SK-N-MC (cell line): ENCODE measurements at regions not wholly inside any gene's neighbourhood (a gene's known extent, or its start where the extent isn't known, plus 50 kb on each side); places are given as distances from the start of the nearest gene placed in this dataset.
"Not testable (repeated sequence)": the region's sequence is repeated elsewhere in the genome, so short reads cannot be mapped to it uniquely, and the experiment has no call there.

Experiments
- DNase-seq: peaks from one replicate; pipeline ENCODE4 v3.0.0-alpha.2; 2011; ENCODE audit warnings: low read depth, low spot score
- H3K27ac ChIP-seq: fragments of 200-600 bp; sonication (generic); 2 replicates; pipeline ENCODE4 v1.5.1; 2016; ENCODE audit warnings: mixed run types
- H3K36me3 ChIP-seq: fragments of 200-600 bp; sonication (generic); 2 replicates; pipeline ENCODE4 v1.6.1; 2017; ENCODE audit warnings: antibody characterized with exemption, low read length, mixed read lengths; ENCODE audit not compliant: insufficient read depth
- H3K4me3 ChIP-seq: fragments of 200-600 bp; sonication (generic); 2 replicates; pipeline ENCODE4 v1.5.1; 2016
- H3K9ac ChIP-seq: fragments of 200-600 bp; sonication (generic); 2 replicates; pipeline ENCODE4 v1.8.0; 2017; ENCODE audit warnings: mixed run types, mixed read lengths; ENCODE audit not compliant: insufficient read length
- H3K9me3 ChIP-seq: fragments of 200-600 bp; sonication (generic); 2 replicates; pipeline ENCODE4 v1.6.1; 2017; ENCODE audit warnings: low read depth, mild to moderate bottlenecking, antibody characterized with exemption, low read length, moderate library complexity, mixed read lengths
- EZH2 ChIP-seq: fragments of 200-600 bp; sonication (generic); IDR thresholded peaks from one replicate; pipeline ENCODE4 v1.6.1; 2017; ENCODE audit warnings: antibody characterized with exemption
- FOXP2 ChIP-seq: optimal IDR thresholded peaks from 2 replicates; pipeline ENCODE3; 2011; ENCODE audit warnings: mild to moderate bottlenecking, moderate library complexity; ENCODE audit not compliant: insufficient read depth; ENCODE audit errors: extremely low read length, control extremely low read depth
- POLR2AphosphoS5 ChIP-seq: IDR thresholded peaks from 2 replicates; pipeline ENCODE4 v1.6.1; 2012; ENCODE audit warnings: mild to moderate bottlenecking, low read depth, low read length, borderline replicate concordance

- Histone ChIP-seq H3K9ac (no peak overlapping the region), H3K4me3 (no peak overlapping the region), H3K27ac (no peak overlapping the region), H3K36me3 (no peaks in the 10 kb centered on the region), H3K9me3 (no peaks in the 10 kb centered on the region)
- TF ChIP-seq FOXP2 (no peak), EZH2 (no peak), POLR2AphosphoS5 (no peak)
- DNase-seq, result no peak
Measured at GRCh38 chr4:184284336-184284690, 66.6 kb upstream of the ENPP6 start.

DNA sequence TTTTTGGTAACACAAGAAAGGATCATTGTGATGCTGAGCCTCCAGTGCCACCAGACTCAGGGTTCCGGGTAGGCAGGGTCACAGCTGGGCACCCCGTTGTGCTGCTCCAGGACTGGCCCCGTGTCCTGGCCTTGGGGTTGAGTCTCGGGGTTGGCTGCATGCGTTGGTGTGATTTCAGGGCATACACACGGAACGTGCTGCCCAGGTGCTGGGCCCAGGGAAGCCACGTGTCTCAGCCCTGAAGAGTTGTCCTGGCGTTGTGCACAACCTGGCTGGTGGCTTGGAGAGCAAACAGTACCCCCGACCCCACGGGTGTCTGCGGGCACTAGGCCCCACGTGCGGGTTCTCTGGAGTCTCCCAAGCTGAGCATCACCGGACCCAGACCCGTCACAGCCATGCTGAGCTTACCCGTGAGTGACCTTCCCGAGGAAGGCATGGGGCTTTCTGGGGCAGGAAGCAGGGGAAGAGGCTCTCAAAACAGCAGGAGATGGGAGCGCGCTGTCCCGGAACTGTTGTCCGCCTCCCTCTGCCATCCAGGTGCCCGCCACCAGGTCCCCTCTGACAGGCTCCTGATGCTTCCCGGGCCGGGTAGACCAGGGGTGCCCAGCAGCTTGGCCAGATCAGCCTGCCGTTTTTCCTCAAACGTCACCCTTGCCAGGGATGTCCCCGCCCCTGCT is 66.1 kb upstream of the ENPP6 start:
- TF ChIP-seq POLR2AphosphoS5, result no peak
- TF ChIP-seq FOXP2, result no peak
- TF ChIP-seq EZH2, result no peak
- Histone ChIP-seq H3K9ac (no peak overlapping the region), H3K9me3 (no peaks in the 10 kb centered on the region), H3K36me3 (no peaks in the 10 kb centered on the region), H3K27ac (no peak overlapping the region), H3K4me3 (no peak overlapping the region)
- DNase-seq, result no peak

DNA sequence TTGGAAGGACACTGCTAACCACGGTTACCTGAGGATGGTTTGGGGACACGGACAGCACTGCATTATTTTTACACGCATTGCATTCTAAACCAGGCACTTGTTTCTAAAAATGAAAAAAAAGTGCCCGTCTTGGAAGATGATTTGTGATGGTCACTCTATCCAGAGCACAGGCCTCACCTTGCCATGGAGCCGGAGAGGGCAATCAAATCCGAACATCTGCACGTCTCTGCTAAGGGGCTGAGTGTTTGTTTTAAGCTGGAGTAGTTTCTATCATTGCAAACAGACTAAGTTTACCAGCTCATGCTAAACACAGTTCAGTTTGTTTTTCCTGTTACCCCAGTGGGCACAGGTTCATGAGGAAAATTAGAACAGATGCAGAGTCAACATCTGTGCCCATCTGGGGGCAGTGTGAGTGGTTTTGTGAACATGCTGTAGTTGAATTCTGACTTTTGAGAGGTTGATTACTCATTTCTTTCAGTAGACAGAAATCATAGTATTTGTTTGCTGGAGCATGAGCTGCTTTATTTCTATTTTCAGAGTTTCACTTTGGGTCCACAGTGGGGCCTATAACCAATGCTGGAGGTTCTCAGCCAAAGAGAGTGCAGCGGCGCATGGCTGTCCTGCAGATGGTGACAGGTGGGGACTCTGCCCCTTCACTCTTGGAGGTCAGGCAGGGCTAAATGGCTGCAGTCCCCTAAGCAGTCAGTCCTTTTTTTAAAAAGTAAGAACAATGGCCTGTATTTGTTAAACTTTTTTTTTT is 65.4 kb upstream of the ENPP6 start:
- no peaks in the 10 kb centered on the region for H3K9me3 ChIP-seq
- H3K4me3 ChIP-seq, result no peak overlapping the region
- H3K27ac ChIP-seq, result no peak overlapping the region
- no peak overlapping the region for H3K9ac ChIP-seq
- DNase-seq, result no peak
- no peak for TF ChIP-seq EZH2
- no peak for TF ChIP-seq FOXP2
- no peak for TF ChIP-seq POLR2AphosphoS5
- H3K36me3 ChIP-seq, result no peaks in the 10 kb centered on the region

DNA sequence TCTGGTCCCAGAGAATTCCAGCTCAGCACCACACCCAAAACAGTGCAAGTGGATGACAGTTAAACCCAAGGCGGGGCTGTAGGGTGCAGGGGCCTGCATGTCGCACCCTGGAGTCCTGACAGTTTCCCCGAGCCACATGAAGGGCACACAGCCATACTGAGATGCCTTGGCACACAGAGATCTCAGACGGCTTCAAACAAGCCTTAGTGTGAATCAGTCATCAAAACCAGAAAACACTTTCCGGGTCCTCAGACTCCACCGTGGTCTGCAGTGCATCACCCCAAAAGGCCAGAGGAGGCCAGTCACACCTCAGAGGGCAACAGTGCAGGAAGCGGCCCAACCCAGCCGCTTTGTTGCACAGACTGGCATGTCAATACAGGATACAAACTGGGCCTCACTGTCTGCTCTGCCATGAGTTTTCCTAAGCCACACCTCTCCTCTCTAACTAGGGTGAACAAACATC is 64.6 kb upstream of the ENPP6 start:
- H3K9me3 ChIP-seq, result no peaks in the 10 kb centered on the region
- no peak for DNase-seq
- TF ChIP-seq POLR2AphosphoS5, result no peak
- TF ChIP-seq EZH2, result no peak
- no peak for TF ChIP-seq FOXP2
- no peak overlapping the region for H3K4me3 ChIP-seq
- no peaks in the 10 kb centered on the region for H3K36me3 ChIP-seq
- H3K27ac ChIP-seq, result no peak overlapping the region
- H3K9ac ChIP-seq, result no peak overlapping the region

DNA sequence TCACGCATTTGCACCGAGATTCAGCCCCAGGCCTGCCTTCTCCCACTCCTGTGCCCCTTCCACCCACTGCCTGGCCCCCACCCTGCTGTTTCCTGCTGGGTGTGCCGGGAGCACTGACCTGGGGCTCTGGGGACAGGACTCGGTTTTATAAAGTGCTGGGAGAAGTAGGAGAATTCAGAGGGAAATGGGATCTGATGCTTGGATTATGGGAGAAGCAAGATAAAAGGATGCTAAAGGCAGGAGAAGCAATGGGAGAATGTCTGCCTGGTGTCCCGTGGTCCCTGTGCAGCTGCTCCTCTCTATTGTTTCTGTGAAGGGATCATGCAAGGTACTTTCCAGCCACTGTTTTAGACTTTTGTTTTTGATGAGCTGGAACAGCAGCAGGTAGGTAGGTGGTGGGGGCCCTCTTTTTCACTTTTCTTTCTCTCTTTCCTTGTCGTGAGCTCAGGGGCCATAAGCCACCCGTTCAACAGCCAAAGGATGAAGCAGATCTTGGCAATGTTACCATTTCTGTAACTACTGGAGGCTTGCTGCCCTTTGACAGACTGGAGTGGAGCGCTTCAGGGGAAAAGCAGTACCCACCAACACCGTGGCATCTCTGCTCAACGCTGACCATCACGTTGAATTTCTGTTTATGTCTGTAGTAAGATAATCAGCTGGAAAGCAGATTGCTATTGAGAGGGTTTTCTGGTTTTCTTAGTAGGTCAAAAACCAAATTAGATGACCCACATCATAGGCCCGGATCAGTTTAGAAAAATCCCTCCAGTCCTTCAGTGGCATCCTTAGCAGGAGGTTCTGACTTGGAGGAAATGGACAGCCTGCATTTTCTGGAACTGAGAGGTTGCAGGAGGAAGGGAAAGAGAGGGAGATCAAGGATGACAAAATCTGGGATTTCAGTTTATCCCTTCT is 63.8 kb upstream of the ENPP6 start:
- Histone ChIP-seq H3K36me3 (no peaks in the 10 kb centered on the region), H3K4me3 (no peak overlapping the region), H3K9ac (no peak overlapping the region), H3K9me3 (no peaks in the 10 kb centered on the region), H3K27ac (no peak overlapping the region)
- no peak for DNase-seq
- TF ChIP-seq POLR2AphosphoS5 (no peak), FOXP2 (no peak), EZH2 (no peak)

- no peak for DNase-seq
- Histone ChIP-seq H3K27ac (no peak overlapping the region), H3K36me3 (no peaks in the 10 kb centered on the region), H3K9me3 (no peaks in the 10 kb centered on the region), H3K4me3 (no peak overlapping the region), H3K9ac (no peak overlapping the region)
- TF ChIP-seq EZH2 (no peak), POLR2AphosphoS5 (no peak), FOXP2 (no peak)
Measured at GRCh38 chr4:184280591-184281071, 63.0 kb upstream of the ENPP6 start.

- H3K4me3 ChIP-seq, result no peak overlapping the region
- H3K9me3 ChIP-seq, result no peaks in the 10 kb centered on the region
- TF ChIP-seq EZH2 (no peak), POLR2AphosphoS5 (no peak), FOXP2 (no peak)
- no peak for DNase-seq
- no peaks in the 10 kb centered on the region for H3K36me3 ChIP-seq
- no peak overlapping the region for H3K9ac ChIP-seq
- no peak overlapping the region for H3K27ac ChIP-seq
Measured at GRCh38 chr4:184280137-184280536, 62.5 kb upstream of the ENPP6 start.

DNA sequence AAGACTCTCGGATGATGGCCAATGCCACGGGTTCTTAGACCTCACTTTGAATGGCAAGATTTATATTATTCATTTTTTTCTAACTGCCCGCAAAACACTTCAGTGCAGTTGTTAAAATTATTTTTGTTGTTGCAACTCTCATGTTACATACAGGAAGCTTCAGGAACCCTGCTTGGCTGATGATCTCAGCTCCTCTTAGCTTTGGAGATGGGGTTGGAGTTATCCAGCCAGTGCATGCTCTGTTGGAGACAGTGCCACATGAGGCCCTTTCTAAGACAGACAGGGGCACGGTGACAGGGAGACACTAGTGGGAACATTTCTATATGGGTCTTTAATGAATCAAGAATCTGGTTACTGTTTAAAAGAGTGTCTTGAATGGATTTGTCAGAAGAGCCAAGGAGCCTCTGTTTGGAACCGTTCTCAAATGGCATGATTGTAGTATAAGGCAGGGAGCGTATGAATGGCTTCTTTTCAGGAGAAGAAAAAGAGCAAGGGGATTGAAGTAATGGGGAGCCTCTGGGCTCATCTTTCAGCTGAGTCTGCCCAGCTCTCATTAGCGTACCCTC is 61.9 kb upstream of the ENPP6 start:
- H3K36me3 ChIP-seq, result no peaks in the 10 kb centered on the region
- no peaks in the 10 kb centered on the region for H3K9me3 ChIP-seq
- no peak overlapping the region for H3K4me3 ChIP-seq
- no peak overlapping the region for H3K27ac ChIP-seq
- H3K9ac ChIP-seq, result no peak overlapping the region
- TF ChIP-seq FOXP2 (no peak), EZH2 (no peak), POLR2AphosphoS5 (no peak)
- no peak for DNase-seq

GRCh38 chr4:184277769-184278168 is 60.1 kb upstream of the ENPP6 start:
- not testable (repeated sequence) for DNase-seq, H3K4me3 ChIP-seq, H3K9ac ChIP-seq, H3K27ac ChIP-seq, H3K36me3 ChIP-seq, H3K9me3 ChIP-seq

DNA sequence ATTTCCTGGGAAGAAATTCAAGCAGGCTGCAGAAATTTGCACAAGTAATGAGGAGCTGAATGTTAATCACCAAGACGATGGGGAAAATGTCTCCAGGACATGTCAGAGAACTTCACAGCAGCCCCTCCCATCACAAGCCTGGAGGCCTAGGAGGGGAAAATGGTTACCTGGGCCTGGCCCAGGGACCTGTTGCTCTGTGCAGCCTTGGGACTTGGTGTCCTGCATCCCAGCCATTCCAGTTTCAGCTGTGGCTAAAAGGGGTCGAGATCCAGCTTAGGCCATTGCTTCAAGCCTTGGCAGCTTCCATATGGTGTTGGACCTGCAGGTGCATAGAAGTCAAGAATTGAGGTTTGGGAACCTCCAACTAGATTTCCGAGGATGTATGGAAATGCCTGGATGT is 59.3 kb upstream of the ENPP6 start:
- H3K27ac ChIP-seq, H3K9ac ChIP-seq, H3K4me3 ChIP-seq, H3K36me3 ChIP-seq, H3K9me3 ChIP-seq, DNase-seq: not testable (repeated sequence)

GRCh38 chr4:184276346-184276745 is 58.7 kb upstream of the ENPP6 start:
- not testable (repeated sequence) for H3K36me3 ChIP-seq, H3K9me3 ChIP-seq, H3K27ac ChIP-seq, DNase-seq, H3K4me3 ChIP-seq, H3K9ac ChIP-seq
